ENCODE measurements at regions not wholly inside any gene's neighbourhood (a gene's known extent, or its start where the extent isn't known, plus 50 kb on each side); places are given as distances from the start of the nearest gene placed in this dataset.

- no peak for TF ChIP-seq POLR2AphosphoS5 (IDR thresholded peaks at IDR 0.05; ENCODE audit: low read depth, low read length)
- TF ChIP-seq REST (IDR thresholded peaks at IDR 0.05; ENCODE audit: insufficient read depth in 1 of 2, low read depth in 2 of 2, low read length in 2 of 2): no peak
- TF ChIP-seq SIN3A (IDR thresholded peaks at IDR 0.05; ENCODE audit: borderline replicate concordance, insufficient read depth, low read length): no peak
- TF ChIP-seq FOXP2 (optimal IDR thresholded peaks at IDR 0.05; ENCODE audit: borderline replicate concordance, extremely low read depth, extremely low read length, insufficient read depth): no peak
Measured at GRCh38 chr16:75929046-75929445, 202.8 kb upstream of the CPHXL start.

Data from PFSK-1 (cell line).